GM19467 (cell line): ENCODE measurements at regions not wholly inside any gene's neighbourhood (a gene's known extent, or its start where the extent isn't known, plus 50 kb on each side); places are given as distances from the start of the nearest gene placed in this dataset.

Experiments used
- ATAC-seq: cut with Tn5 transposase; IDR thresholded peaks from one replicate; pipeline ENCODE4 v1.9.1; 2021; ENCODE audit warnings: mild to moderate bottlenecking, moderate library complexity; ENCODE audit not compliant: unreplicated experiment

- no peak for ATAC-seq
Measured at GRCh38 chr1:112262316-112262715, 133.7 kb upstream of the CTTNBP2NL start.

GRCh38 chr1:112263042-112263441, 133.0 kb upstream of the CTTNBP2NL start:
- no peak for ATAC-seq

GRCh38 chr1:112263453-112263852, 132.6 kb upstream of the CTTNBP2NL start:
- no peak for ATAC-seq

- ATAC-seq: no peak
Measured at GRCh38 chr1:112264010-112264409, 132.0 kb upstream of the CTTNBP2NL start.

GRCh38 chr1:112264553-112264952, 131.5 kb upstream of the CTTNBP2NL start:
- no peak for ATAC-seq

- no peak for ATAC-seq
Measured at GRCh38 chr1:112265931-112266330, 130.1 kb upstream of the CTTNBP2NL start.

GRCh38 chr1:112267206-112267605, 128.8 kb upstream of the CTTNBP2NL start:
- ATAC-seq: no peak

GRCh38 chr1:112267929-112268328, 128.1 kb upstream of the CTTNBP2NL start:
- ATAC-seq: no peak

- no peak for ATAC-seq
Measured at GRCh38 chr1:112268408-112268807, 127.6 kb upstream of the CTTNBP2NL start.

- ATAC-seq: no peak
Measured at GRCh38 chr1:112271270-112271669, 124.7 kb upstream of the CTTNBP2NL start.

- no peak for ATAC-seq
Measured at GRCh38 chr1:112272101-112272772, 123.8 kb upstream of the CTTNBP2NL start.

GRCh38 chr1:112284796-112285195, 111.2 kb upstream of the CTTNBP2NL start:
- no peak for ATAC-seq

GRCh38 chr1:112285316-112285715, 110.7 kb upstream of the CTTNBP2NL start:
- ATAC-seq: no peak

GRCh38 chr1:112285746-112286145, 110.3 kb upstream of the CTTNBP2NL start:
- no peak for ATAC-seq

- ATAC-seq: no peak
Measured at GRCh38 chr1:112296908-112297307, 99.1 kb upstream of the CTTNBP2NL start.

GRCh38 chr1:112297536-112297935, 98.5 kb upstream of the CTTNBP2NL start:
- ATAC-seq: no peak

- ATAC-seq: no peak
Measured at GRCh38 chr1:112298558-112298957, 97.5 kb upstream of the CTTNBP2NL start.

GRCh38 chr1:112304126-112304525, 91.9 kb upstream of the CTTNBP2NL start:
- ATAC-seq: no peak

- no peak for ATAC-seq
Measured at GRCh38 chr1:112304612-112305011, 91.4 kb upstream of the CTTNBP2NL start.

GRCh38 chr1:112307930-112308591, 88.0 kb upstream of the CTTNBP2NL start:
- ATAC-seq: no peak

GRCh38 chr1:112308716-112309115, 87.3 kb upstream of the CTTNBP2NL start:
- no peak for ATAC-seq

GRCh38 chr1:112309499-112309898, 86.5 kb upstream of the CTTNBP2NL start:
- no peak for ATAC-seq

GRCh38 chr1:112312315-112312714, 83.7 kb upstream of the CTTNBP2NL start:
- no peak for ATAC-seq
